Osteoblast (primary cell): ENCODE measurements at regions not wholly inside any gene's neighbourhood (a gene's known extent, or its start where the extent isn't known, plus 50 kb on each side); places are given as distances from the start of the nearest gene placed in this dataset.

ENCODE experiments used
- DNase-seq: peaks from one replicate; pipeline ENCODE4 v3.0.0; 2011; ENCODE audit warnings: low spot score, mixed read lengths; ENCODE audit not compliant: insufficient read length; ENCODE audit errors: missing footprints
- H2AFZ ChIP-seq: 2 replicates; pipeline ENCODE4 v1.6.0; 2011; ENCODE audit warnings: mild to moderate bottlenecking, low read length
- H3K27ac ChIP-seq: 2 replicates; pipeline ENCODE4 v1.5.1; 2011; ENCODE audit warnings: mild to moderate bottlenecking, low read depth, low read length, moderate library complexity
- H3K27me3 ChIP-seq: 2 replicates; pipeline ENCODE4 v1.6.0; 2012; ENCODE audit warnings: mild to moderate bottlenecking, control low read depth, inconsistent platforms, low read length, moderate library complexity; ENCODE audit not compliant: insufficient read depth
- H3K36me3 ChIP-seq: 2 replicates; pipeline ENCODE4 v1.5.1; 2011; ENCODE audit warnings: mild to moderate bottlenecking, low read length, control low read depth, moderate library complexity; ENCODE audit not compliant: insufficient read depth
- H3K4me1 ChIP-seq: 2 replicates; pipeline ENCODE4 v1.5.1; 2011; ENCODE audit warnings: mild to moderate bottlenecking, low read length, control low read depth, moderate library complexity; ENCODE audit not compliant: insufficient read depth
- H3K4me2 ChIP-seq: 2 replicates; pipeline ENCODE4 v1.6.0; 2011; ENCODE audit warnings: mild to moderate bottlenecking, low read length; ENCODE audit not compliant: insufficient read depth
- H3K4me3 ChIP-seq: fragments of 200-600 bp; sonication (generic); 3 replicates; pipeline ENCODE4 v1.5.1; 2012; ENCODE audit warnings: mild to moderate bottlenecking, low read length, inconsistent platforms; ENCODE audit not compliant: insufficient read depth
- H3K79me2 ChIP-seq: 2 replicates; pipeline ENCODE4 v1.6.0; 2012; ENCODE audit warnings: mild to moderate bottlenecking, low read length, control low read depth, inconsistent platforms; ENCODE audit not compliant: insufficient read depth
- H3K9me3 ChIP-seq: 2 replicates; pipeline ENCODE4 v1.5.1; 2011; ENCODE audit warnings: low read depth, low read length, control low read depth
- H4K20me1 ChIP-seq: 2 replicates; pipeline ENCODE4 v1.6.0; 2012; ENCODE audit warnings: mild to moderate bottlenecking, low read length, control low read depth; ENCODE audit not compliant: insufficient read depth
- TF ChIP-seq, protein P1 (sequence below): IDR thresholded peaks from 2 replicates; pipeline ENCODE4 v1.5.1; 2011; ENCODE audit warnings: mild to moderate bottlenecking, low read depth, low read length, moderate library complexity; ENCODE audit errors: extremely low read depth

GRCh38 chr1:234675006-234675405 lies 65.0 kb upstream of the IRF2BP2 start:
- Histone ChIP-seq H2AFZ (no peak overlapping the region), H3K9me3 (no peaks in the 10 kb centered on the region), H3K79me2 (no peaks in the 10 kb centered on the region), H3K4me1 (peaks cover 11% of the 10 kb centered on the region), H4K20me1 (no peaks in the 10 kb centered on the region), H3K36me3 (no peaks in the 10 kb centered on the region), H3K4me2 (no peak overlapping the region), H3K4me3 (no peak overlapping the region), H3K27ac (no peak overlapping the region), H3K27me3 (no peaks in the 10 kb centered on the region)
- TF ChIP-seq, protein P1, sequence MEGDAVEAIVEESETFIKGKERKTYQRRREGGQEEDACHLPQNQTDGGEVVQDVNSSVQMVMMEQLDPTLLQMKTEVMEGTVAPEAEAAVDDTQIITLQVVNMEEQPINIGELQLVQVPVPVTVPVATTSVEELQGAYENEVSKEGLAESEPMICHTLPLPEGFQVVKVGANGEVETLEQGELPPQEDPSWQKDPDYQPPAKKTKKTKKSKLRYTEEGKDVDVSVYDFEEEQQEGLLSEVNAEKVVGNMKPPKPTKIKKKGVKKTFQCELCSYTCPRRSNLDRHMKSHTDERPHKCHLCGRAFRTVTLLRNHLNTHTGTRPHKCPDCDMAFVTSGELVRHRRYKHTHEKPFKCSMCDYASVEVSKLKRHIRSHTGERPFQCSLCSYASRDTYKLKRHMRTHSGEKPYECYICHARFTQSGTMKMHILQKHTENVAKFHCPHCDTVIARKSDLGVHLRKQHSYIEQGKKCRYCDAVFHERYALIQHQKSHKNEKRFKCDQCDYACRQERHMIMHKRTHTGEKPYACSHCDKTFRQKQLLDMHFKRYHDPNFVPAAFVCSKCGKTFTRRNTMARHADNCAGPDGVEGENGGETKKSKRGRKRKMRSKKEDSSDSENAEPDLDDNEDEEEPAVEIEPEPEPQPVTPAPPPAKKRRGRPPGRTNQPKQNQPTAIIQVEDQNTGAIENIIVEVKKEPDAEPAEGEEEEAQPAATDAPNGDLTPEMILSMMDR = no peak
- no peak for DNase-seq

GRCh38 chr1:234674218-234674815 lies 64.3 kb upstream of the IRF2BP2 start:
- TF ChIP-seq, protein P1 = no peak
- Histone ChIP-seq H3K4me1 (peaks cover 11% of the 10 kb centered on the region), H3K27ac (no peak overlapping the region), H3K4me3 (no peak overlapping the region), H2AFZ (no peak overlapping the region), H3K27me3 (no peaks in the 10 kb centered on the region), H3K36me3 (no peaks in the 10 kb centered on the region), H3K79me2 (no peaks in the 10 kb centered on the region), H3K9me3 (no peaks in the 10 kb centered on the region), H3K4me2 (no peak overlapping the region), H4K20me1 (no peaks in the 10 kb centered on the region)
- DNase-seq = no peak

GRCh38 chr1:234672349-234673135 lies 62.6 kb upstream of the IRF2BP2 start:
- DNase-seq = no peak
- Histone ChIP-seq H3K36me3 (no peaks in the 10 kb centered on the region), H3K27me3 (no peaks in the 10 kb centered on the region), H3K4me2 (no peak overlapping the region), H3K9me3 (no peaks in the 10 kb centered on the region), H3K4me3 (no peak overlapping the region), H2AFZ (no peak overlapping the region), H4K20me1 (no peaks in the 10 kb centered on the region), H3K4me1 (peaks cover 11% of the 10 kb centered on the region), H3K27ac (no peak overlapping the region), H3K79me2 (no peaks in the 10 kb centered on the region)
- TF ChIP-seq, protein P1 = no peak

DNA sequence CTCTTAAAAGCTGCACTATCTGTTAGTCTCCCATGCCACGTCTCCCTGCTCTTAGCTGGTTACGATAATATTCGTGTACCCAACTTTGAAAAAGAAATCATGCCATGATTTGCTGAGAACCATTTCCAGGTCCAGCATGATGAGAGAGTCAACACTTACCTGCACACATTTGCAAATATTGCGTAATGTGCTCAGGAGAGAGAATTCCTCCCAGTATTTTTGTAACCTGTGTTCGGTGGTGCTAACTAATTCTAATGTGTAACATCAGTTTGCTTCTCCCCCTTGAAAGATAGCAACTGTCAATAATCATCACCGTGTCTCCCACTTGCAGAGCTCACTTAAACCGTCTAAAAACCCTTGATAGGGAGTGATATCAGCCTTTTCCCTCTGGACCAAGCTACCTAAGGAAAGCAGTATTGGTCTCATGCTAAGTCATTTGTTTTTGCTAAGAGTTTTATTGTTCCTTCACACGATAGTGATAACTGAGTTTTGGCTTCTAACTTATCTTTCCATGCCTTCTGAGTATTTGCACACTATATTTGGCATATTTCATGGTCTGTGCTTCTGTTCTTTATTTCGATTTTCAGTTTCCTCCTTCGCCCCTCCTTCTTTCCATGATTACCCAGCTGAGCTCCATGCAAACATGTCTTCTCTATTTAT lies 61.1 kb upstream of the IRF2BP2 start:
- no peaks in the 10 kb centered on the region for H3K36me3 ChIP-seq
- H4K20me1 ChIP-seq = no peaks in the 10 kb centered on the region
- no peak overlapping the region for H3K4me2 ChIP-seq
- H3K4me1 ChIP-seq = peaks cover 5% of the 10 kb centered on the region
- DNase-seq = no peak
- TF ChIP-seq, protein P1 = no peak
- H3K27me3 ChIP-seq = no peaks in the 10 kb centered on the region
- H2AFZ ChIP-seq = no peak overlapping the region
- H3K79me2 ChIP-seq = no peaks in the 10 kb centered on the region
- no peaks in the 10 kb centered on the region for H3K9me3 ChIP-seq
- no peak overlapping the region for H3K4me3 ChIP-seq
- no peak overlapping the region for H3K27ac ChIP-seq
